Activated naive CD8-positive, alpha-beta T cell treated with anti-CD3 and anti-CD28 coated beads, Interleukin-2, amount 10 ng/mL, durations not matched to agents 7 days and 5 days (primary cell): ENCODE measurements at regions not wholly inside any gene's neighbourhood (a gene's known extent, or its start where the extent isn't known, plus 50 kb on each side); places are given as distances from the start of the nearest gene placed in this dataset.

ENCODE experiments used
- ATAC-seq: fragments of 150-1000 bp; cut with Tn5 transposase; one replicate; pipeline ENCODE4 v1.10.0; 2021; ENCODE audit warnings: low read depth, moderate library complexity
- POLR2A ChIA-PET: fragments of 350-600 bp; sonication (Branson Sonifier 250); formaldehyde crosslinking; loops from one replicate; lab custom pipeline; 2021; ENCODE audit warnings: antibody characterized with exemption; lab: Charles Lee
- DNase-seq: peaks from one replicate; pipeline ENCODE4 v3.0.0; 2021
- H3K27ac Mint-ChIP-seq: one replicate; pipeline ENCODE4 v1.8.0; 2022; ENCODE audit warnings: mild to moderate bottlenecking, mixed read lengths
- H3K27me3 Mint-ChIP-seq: one replicate; pipeline ENCODE4 v1.8.0; 2022; ENCODE audit warnings: mild to moderate bottlenecking, moderate library complexity, mixed read lengths
- H3K36me3 Mint-ChIP-seq: one replicate; pipeline ENCODE4 v1.8.0; 2021; ENCODE audit warnings: mild to moderate bottlenecking, mixed read lengths
- H3K4me1 Mint-ChIP-seq: one replicate; pipeline ENCODE4 v1.8.0; 2021; ENCODE audit warnings: mixed read lengths
- H3K4me3 Mint-ChIP-seq: one replicate; pipeline ENCODE4 v1.8.0; 2022; ENCODE audit warnings: mild to moderate bottlenecking, moderate library complexity, mixed read lengths
- H3K9me3 Mint-ChIP-seq: one replicate; pipeline ENCODE4 v1.8.0; 2021; ENCODE audit warnings: mixed read lengths

DNA sequence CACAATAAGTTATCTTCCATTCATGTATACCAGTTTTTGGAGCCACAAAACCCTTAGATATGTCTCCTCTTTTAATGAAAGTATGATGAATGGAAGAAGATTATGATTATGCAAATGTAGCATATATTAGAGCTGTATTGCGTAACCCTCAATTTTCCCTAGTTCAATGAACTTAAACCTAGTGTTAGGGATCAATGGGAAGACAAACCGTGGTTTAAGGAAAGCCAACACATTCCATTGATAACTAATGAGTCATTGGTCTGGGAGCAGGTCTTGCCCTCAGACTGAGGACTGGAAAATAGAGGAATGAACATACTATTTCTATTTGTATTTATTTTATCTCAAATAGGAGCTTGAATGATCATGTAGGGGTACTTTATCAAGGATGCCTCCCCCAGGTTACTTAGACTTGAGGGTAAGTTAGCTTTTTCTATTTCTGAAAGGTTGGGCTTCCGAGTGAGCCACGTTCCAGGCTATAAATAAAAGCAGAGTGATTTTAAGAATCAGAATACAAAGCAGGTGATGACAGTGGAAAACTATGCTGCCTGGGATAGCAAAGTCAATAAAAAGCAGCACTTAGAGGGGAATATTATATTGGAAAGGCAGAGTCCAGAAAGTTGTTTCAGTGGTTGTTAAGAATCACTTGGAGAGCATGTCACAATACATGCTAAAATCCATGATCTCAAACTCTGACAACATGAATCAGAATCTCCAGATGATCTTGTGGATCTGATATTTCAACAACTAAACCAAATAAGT, 356.0 kb downstream of the ADAM29 start:
- H3K4me1 Mint-ChIP-seq, result no peaks in the 10 kb centered on the region
- H3K27me3 Mint-ChIP-seq, result no peaks in the 10 kb centered on the region
- ATAC-seq, result no peak
- POLR2A ChIA-PET, result no interaction called here
- no peaks in the 10 kb centered on the region for H3K36me3 Mint-ChIP-seq
- no peak overlapping the region for H3K27ac Mint-ChIP-seq
- H3K9me3 Mint-ChIP-seq, result no peaks in the 10 kb centered on the region
- no peak for DNase-seq
- no peak overlapping the region for H3K4me3 Mint-ChIP-seq

DNA sequence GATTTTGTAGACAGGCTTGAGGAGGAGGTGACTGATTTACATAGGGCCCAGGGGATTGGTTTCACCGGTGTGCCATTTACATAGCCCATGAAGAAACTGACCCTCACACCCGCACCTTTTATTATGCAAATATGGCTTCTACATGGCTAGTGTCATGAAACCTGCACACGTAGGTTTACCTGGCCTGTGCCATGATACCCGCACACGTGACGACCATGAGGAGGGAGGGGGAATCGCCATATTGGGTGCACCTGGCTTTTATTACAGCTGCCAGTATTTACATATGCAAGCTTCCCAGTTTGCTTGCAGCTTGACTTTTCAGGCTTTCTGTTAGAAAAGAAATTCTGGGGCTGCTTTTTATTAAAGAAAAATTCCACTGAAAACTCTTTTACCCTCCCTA, 359.7 kb downstream of the ADAM29 start:
- H3K4me1 Mint-ChIP-seq, result no peaks in the 10 kb centered on the region
- no peak overlapping the region for H3K27ac Mint-ChIP-seq
- POLR2A ChIA-PET, result no interaction called here
- no peaks in the 10 kb centered on the region for H3K36me3 Mint-ChIP-seq
- no peaks in the 10 kb centered on the region for H3K27me3 Mint-ChIP-seq
- H3K4me3 Mint-ChIP-seq, result no peak overlapping the region
- DNase-seq (no peak), ATAC-seq (no peak)
- H3K9me3 Mint-ChIP-seq, result no peaks in the 10 kb centered on the region

DNA sequence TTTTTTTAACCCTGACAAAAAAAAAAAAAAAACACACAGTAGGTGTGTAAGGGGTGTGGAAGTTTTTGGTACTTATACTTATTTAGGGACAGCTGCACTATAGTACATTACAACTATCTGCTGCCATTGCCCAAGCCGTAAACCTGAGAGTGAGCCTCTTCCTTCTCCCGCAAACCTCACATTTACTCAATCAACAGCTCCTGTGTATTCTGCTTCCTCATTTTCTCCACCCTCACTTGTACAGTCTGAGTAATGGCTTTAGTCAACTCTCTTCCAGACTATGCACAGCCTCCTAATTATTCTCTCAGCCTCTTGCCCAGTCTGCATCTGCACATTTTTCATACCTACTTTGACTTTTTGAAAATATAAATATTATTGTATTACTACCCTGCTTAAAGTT, 362.0 kb downstream of the ADAM29 start:
- no peak overlapping the region for H3K27ac Mint-ChIP-seq

DNA sequence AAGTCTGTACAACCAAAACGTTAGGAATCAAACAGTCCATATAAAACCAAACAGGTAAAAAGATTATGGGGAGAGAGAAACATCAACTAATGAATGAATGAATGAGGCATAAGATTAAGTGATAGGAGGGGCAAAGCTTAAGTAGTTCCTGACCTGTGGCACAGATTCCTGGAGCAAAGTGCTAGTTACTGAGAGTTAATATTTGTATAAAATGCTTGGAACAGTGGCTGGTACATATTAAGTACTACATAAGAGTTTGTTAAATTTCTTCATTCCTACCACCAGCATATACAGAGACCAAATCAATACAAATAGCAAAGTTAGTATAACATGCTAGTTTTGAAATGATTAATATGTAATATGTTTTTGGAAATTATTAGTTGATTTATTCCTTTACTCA, 363.7 kb downstream of the ADAM29 start:
- Mint-ChIP-seq H3K36me3 (no peaks in the 10 kb centered on the region), H3K4me3 (no peak overlapping the region), H3K27me3 (no peaks in the 10 kb centered on the region), H3K9me3 (peaks cover 5% of the 10 kb centered on the region), H3K27ac (no peak overlapping the region), H3K4me1 (no peaks in the 10 kb centered on the region)
- POLR2A ChIA-PET, result no interaction called here
- DNase-seq (no peak), ATAC-seq (no peak)

More for the DNA sequence above, 362.0 kb downstream of the ADAM29 start:
- H3K4me1 Mint-ChIP-seq, result no peaks in the 10 kb centered on the region
- POLR2A ChIA-PET, result no interaction called here
- no peaks in the 10 kb centered on the region for H3K36me3 Mint-ChIP-seq
- H3K27me3 Mint-ChIP-seq, result no peaks in the 10 kb centered on the region
- DNase-seq (no peak), ATAC-seq (no peak)
- H3K4me3 Mint-ChIP-seq, result no peak overlapping the region
- peaks cover 3% of the 10 kb centered on the region for H3K9me3 Mint-ChIP-seq

DNA sequence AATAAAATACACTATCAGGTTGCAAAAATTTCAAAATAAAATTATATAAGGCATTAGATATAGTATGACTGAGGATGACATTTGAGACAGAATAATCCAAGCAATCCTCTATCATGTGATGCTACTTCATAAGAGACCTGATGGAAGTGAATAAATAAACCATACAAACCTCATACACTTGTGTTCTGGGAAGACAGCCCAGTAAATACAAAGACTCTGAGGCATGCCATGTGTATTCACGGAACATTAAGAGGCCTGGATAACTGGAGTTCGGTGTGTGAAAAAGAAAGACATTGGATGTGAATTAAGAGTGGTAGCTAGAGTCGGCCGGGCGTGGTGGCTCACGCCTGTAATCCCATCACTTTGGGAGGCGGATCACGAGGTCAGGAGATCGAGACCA, 364.2 kb downstream of the ADAM29 start:
- ATAC-seq, result no peak
- no peak overlapping the region for H3K27ac Mint-ChIP-seq
- H3K4me3 Mint-ChIP-seq, result no peak overlapping the region
- no peaks in the 10 kb centered on the region for H3K4me1 Mint-ChIP-seq
- H3K36me3 Mint-ChIP-seq, result no peaks in the 10 kb centered on the region
- DNase-seq, result no peak
- POLR2A ChIA-PET, result no interaction called here
- H3K27me3 Mint-ChIP-seq, result no peaks in the 10 kb centered on the region
- H3K9me3 Mint-ChIP-seq, result peaks cover 5% of the 10 kb centered on the region

DNA sequence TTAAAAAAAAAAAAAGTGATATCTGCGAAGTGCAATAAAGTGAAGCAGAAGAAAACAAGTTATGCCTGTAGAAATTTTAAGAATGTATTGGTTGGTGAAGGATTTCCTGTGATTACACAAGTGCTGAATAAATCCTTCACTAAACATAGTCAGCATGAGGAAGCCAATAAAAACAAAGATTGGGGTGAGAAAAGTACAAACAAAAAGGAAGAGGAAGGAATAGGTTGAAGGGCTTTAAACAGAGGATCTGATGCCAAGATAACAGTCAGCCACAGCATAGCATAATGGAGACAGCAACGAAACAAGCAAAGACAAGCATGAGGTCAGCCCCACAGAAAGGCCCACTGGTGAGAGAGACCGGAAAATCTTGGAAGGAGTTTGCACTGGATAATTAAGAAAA, 372.2 kb downstream of the ADAM29 start:
- Mint-ChIP-seq H3K4me3 (no peak overlapping the region), H3K27me3 (no peaks in the 10 kb centered on the region), H3K36me3 (no peaks in the 10 kb centered on the region), H3K4me1 (no peaks in the 10 kb centered on the region), H3K27ac (no peak overlapping the region), H3K9me3 (peaks cover 2% of the 10 kb centered on the region)
- no peak for DNase-seq
- POLR2A ChIA-PET, result no interaction called here
- no peak for ATAC-seq

DNA sequence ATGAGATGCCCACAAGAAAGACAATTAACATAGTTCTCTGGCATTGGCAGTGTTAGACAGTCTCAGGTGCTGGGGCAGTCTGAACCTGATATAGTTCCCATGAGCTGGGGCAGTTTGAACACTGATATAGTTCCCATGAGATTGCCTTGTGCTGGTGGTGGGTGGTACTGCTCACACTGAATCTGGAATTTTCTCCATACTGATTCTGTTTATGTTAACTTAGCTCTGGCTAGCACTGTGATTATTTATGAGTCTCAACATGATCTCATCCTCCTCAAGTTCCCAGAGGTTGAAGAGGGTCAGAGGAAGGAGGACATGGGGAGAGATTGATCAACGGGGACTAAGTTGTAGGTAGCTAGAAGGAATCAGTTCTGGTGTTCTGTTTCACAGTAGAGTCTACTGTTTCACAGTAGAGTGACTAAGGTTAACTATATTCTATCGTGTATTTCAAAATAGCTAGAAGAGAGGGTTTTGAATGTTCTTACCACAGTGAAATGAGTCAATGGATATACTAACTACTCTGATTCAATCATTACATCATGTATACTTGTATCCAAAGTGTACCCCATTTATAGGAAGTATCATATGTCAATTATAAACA, 379.9 kb downstream of the ADAM29 start:
- no peak for ATAC-seq

DNA sequence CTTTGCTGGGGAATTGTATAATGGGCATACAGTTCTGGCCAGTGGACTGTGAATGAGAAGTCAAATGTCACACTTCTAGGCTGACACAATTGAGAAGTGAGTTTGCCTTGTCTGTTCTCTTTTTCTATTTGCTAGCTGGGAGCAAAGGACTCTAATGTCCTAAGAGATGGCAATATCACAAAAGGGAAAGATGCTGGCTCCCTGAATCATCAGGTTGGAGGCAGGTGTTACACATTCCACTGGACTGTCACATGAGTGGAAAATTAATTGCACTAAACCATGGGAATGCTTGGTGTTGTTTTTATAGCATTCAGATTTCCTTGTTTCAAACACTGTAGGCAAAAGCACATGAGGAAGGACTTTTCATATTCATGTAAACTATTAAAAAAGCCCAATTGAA, 388.3 kb downstream of the ADAM29 start:
- Mint-ChIP-seq H3K4me3 (no peak overlapping the region), H3K27ac (no peak overlapping the region), H3K9me3 (no peaks in the 10 kb centered on the region), H3K36me3 (no peaks in the 10 kb centered on the region), H3K27me3 (no peaks in the 10 kb centered on the region), H3K4me1 (no peaks in the 10 kb centered on the region)
- POLR2A ChIA-PET, result no interaction called here
- ATAC-seq (no peak), DNase-seq (no peak)

More for the DNA sequence above, 379.9 kb downstream of the ADAM29 start:
- Mint-ChIP-seq H3K4me1 (no peaks in the 10 kb centered on the region), H3K36me3 (no peaks in the 10 kb centered on the region), H3K9me3 (no peaks in the 10 kb centered on the region), H3K4me3 (no peak overlapping the region), H3K27me3 (no peaks in the 10 kb centered on the region), H3K27ac (no peak overlapping the region)
- POLR2A ChIA-PET, result no interaction called here
- no peak for DNase-seq

DNA sequence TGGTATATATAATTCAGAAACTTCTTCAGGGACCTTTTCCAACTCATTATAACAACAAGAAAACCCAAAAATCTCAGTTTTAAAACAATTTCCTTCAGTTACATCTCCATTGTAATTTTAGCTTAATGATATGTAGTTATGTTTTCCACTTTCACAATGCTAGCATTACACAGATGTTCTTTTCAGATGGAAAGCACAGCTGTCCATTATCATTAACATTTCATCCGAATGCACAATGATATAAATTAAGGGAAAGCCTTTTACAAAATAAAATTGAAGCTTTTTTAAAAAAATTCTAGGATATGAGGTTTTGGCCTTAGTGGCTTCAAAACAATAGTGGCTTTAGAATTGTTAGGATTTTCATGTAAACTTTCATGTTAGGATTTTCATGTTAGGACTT, 389.2 kb downstream of the ADAM29 start:
- Mint-ChIP-seq H3K9me3 (no peaks in the 10 kb centered on the region), H3K27me3 (no peaks in the 10 kb centered on the region), H3K4me3 (no peak overlapping the region), H3K27ac (no peak overlapping the region), H3K4me1 (no peaks in the 10 kb centered on the region), H3K36me3 (no peaks in the 10 kb centered on the region)
- POLR2A ChIA-PET, result no interaction called here
- no peak for ATAC-seq
- no peak for DNase-seq

DNA sequence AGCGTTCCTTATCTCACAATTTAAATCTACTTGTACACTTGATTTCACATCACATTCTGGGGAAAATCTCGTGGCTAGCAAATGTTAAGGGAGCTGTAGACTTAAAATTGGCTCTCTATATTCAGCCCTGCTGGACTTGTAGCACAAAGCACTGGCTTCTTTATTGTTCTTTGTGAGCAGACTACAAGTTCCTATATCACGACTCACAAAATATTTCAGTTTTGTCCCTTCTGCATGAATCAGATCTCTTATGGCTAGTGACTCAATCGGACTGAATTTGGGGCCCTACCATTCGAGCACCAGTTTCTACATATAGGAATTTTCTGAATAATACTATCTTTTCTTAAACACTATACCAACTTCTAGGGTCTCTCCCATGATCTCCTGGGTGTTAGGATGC, 390.1 kb downstream of the ADAM29 start:
- Mint-ChIP-seq H3K27ac (no peak overlapping the region), H3K27me3 (no peaks in the 10 kb centered on the region), H3K9me3 (no peaks in the 10 kb centered on the region), H3K36me3 (no peaks in the 10 kb centered on the region), H3K4me3 (no peak overlapping the region), H3K4me1 (no peaks in the 10 kb centered on the region)
- no peak for ATAC-seq
- POLR2A ChIA-PET, result no interaction called here
- no peak for DNase-seq

DNA sequence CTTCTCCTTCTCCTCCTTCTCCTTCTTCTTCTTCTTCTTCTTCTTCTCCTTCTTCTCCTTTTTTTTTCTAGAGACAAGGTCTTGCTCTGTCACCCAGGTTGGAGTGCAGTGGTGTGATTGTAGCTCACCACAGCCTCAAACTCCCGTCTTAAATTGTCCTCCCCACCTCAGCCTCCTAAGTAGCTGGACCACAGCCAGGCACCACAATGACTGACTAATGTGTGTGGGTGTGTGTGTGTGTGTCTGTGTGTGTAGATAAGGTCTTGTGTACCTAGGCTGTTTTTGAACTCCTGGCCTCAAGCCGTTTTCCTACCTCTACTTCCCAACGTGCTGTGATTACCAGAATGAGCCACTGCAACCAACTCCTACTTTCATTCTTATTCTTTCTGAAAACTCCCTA, 390.9 kb downstream of the ADAM29 start:
- POLR2A ChIA-PET, result no interaction called here
- no peaks in the 10 kb centered on the region for H3K9me3 Mint-ChIP-seq

DNA sequence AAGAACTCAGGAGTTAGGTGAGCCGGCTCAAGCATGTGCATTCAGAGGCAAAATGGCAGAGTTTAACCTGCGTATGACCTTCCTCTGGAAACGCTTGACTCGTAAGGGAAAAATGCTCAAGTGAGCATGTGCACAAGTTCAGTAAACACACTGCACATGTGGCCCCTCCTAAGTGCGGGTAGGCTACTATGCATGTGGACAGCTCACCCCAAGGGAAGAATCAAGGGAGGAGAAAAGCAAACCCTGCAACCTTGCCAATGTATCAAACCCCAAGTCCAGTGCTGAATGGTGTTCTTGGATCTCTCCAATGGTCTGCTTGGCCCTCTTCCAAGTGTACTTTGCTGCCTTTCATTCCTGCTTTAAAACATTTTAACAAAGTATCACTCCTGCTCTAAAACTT, 407.1 kb downstream of the ADAM29 start:
- no peaks in the 10 kb centered on the region for H3K4me1 Mint-ChIP-seq
- POLR2A ChIA-PET, result no interaction called here
- H3K9me3 Mint-ChIP-seq, result no peaks in the 10 kb centered on the region
- ATAC-seq (no peak), DNase-seq (no peak)
- no peaks in the 10 kb centered on the region for H3K27me3 Mint-ChIP-seq
- no peaks in the 10 kb centered on the region for H3K36me3 Mint-ChIP-seq
- H3K4me3 Mint-ChIP-seq, result no peak overlapping the region
- no peak overlapping the region for H3K27ac Mint-ChIP-seq

More for the DNA sequence above, 390.9 kb downstream of the ADAM29 start:
- Mint-ChIP-seq H3K36me3 (no peaks in the 10 kb centered on the region), H3K27me3 (no peaks in the 10 kb centered on the region), H3K4me1 (no peaks in the 10 kb centered on the region), H3K4me3 (no peak overlapping the region), H3K27ac (no peak overlapping the region)
- no peak for DNase-seq
- no peak for ATAC-seq

DNA sequence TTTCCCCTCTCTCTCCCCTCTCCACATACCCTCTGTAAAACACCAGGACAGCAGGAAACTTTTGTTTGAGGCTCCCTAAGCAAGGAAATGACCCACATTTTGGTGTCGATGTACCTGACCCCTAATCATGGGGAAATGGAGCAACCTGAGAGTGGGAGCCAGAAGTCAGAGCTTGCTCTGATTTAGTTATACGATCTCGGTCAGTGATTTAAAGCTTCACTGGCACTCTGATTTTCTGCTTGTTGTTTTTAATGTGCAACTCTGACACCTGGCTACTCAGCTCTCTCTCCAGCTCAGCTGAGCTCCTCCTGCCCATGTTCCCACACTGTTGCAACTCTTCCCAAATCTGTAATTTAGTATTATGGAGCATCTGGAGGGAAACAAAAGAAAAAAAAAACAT, 408.6 kb downstream of the ADAM29 start:
- Mint-ChIP-seq H3K4me1 (no peaks in the 10 kb centered on the region), H3K27me3 (no peaks in the 10 kb centered on the region), H3K36me3 (no peaks in the 10 kb centered on the region), H3K9me3 (no peaks in the 10 kb centered on the region), H3K4me3 (no peak overlapping the region), H3K27ac (no peak overlapping the region)
- ATAC-seq (no peak), DNase-seq (no peak)
- POLR2A ChIA-PET, result no interaction called here

DNA sequence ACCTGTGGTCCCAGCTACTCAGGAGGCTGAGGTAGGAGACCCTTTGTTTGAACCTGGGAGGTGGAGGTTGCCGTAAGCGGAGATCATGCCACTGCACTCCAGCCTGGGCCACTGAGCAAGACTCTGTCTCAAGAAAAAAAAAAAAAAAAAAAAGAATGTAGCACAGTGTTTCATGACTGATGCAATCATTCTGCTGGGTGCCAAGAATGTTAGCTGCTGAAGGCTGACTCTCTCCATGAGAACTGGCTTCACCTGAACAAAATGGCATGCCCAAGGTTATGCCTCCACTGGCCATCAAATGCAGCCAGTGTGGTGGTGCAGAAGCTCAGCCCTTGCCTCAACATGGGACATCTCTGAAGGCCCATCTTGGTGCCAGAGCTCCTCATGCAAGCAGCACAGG, 412.1 kb downstream of the ADAM29 start:
- Mint-ChIP-seq H3K4me1 (no peaks in the 10 kb centered on the region), H3K27ac (no peak overlapping the region), H3K9me3 (no peaks in the 10 kb centered on the region), H3K27me3 (no peaks in the 10 kb centered on the region), H3K4me3 (no peak overlapping the region), H3K36me3 (no peaks in the 10 kb centered on the region)
- no peak for DNase-seq
- ATAC-seq, result no peak
- POLR2A ChIA-PET, result no interaction called here
